Upper lobe of left lung (tissue), 4 donors: ENCODE measurements at regions not wholly inside any gene's neighbourhood (a gene's known extent, or its start where the extent isn't known, plus 50 kb on each side); places are given as distances from the start of the nearest gene placed in this dataset.

Experiments
- CTCF ChIP-seq, 6 experiments: fragments of 450-650 bp in 4 of 6; fragments of 200-600 bp in 2 of 6; sonication (generic) in 2 of 6; IDR thresholded peaks; one replicate each; pipeline ENCODE4 v1.5.1; 2016 to 2019; ENCODE audit warnings: antibody characterized with exemption in 6 of 6
- POLR2A ChIP-seq, 4 donors: fragments of 450-650 bp; IDR thresholded peaks; one replicate each; pipeline ENCODE4 v1.5.1; 2016 to 2017; ENCODE audit warnings: antibody characterized with exemption in 4 of 4, mild to moderate bottlenecking in 2 of 4

GRCh38 chr6:71031912-71032311 is 75.1 kb upstream of the B3GAT2 start:
- TF ChIP-seq CTCF (IDR thresholded peaks at IDR 0.05), result no peak
- TF ChIP-seq POLR2A (IDR thresholded peaks at IDR 0.05), result no peak
